Breast epithelium (tissue), 3 donors: ENCODE measurements at regions not wholly inside any gene's neighbourhood (a gene's known extent, or its start where the extent isn't known, plus 50 kb on each side); places are given as distances from the start of the nearest gene placed in this dataset.

ENCODE experiments used
- POLR2A ChIP-seq: fragments of 450-650 bp; IDR thresholded peaks from one replicate; pipeline ENCODE4 v1.6.1; 2016; ENCODE audit warnings: antibody characterized with exemption, mild to moderate bottlenecking, moderate library complexity
- POLR2AphosphoS5 ChIP-seq, 3 donors: sonication (generic); formaldehyde crosslinking; IDR thresholded peaks; one replicate each; pipeline ENCODE4 v1.6.1; 2017; ENCODE audit warnings: antibody characterized with exemption in 3 of 3
- TF ChIP-seq, protein P1 (sequence below), 3 donors: fragments of 450-650 bp; IDR thresholded peaks; one replicate each; pipeline ENCODE4 v1.5.1; 2016 to 2017; ENCODE audit warnings: antibody characterized with exemption in 3 of 3, mild to moderate bottlenecking in 3 of 3, moderate library complexity in 3 of 3

DNA sequence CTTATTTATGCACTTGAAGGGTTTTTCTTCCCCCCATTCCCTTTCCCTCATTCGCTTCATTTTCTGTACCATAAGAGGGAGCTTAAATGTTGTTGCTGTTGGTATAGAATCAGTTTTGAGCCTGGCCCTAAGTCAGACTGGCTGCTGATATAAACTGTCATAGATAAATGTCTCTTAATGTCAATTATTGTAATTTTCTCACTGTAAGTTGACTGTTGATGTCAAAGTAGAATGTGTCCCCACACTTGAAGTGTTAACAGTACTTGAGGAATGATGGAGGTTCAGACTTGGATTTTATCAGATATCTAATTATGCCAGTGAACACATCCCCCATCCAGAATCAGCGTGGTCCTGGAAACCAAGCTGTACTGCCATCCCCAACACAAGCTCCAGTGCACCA lies 87.8 kb downstream of the PRR15 start:
- TF ChIP-seq POLR2A, result no peak
- TF ChIP-seq, protein P1, sequence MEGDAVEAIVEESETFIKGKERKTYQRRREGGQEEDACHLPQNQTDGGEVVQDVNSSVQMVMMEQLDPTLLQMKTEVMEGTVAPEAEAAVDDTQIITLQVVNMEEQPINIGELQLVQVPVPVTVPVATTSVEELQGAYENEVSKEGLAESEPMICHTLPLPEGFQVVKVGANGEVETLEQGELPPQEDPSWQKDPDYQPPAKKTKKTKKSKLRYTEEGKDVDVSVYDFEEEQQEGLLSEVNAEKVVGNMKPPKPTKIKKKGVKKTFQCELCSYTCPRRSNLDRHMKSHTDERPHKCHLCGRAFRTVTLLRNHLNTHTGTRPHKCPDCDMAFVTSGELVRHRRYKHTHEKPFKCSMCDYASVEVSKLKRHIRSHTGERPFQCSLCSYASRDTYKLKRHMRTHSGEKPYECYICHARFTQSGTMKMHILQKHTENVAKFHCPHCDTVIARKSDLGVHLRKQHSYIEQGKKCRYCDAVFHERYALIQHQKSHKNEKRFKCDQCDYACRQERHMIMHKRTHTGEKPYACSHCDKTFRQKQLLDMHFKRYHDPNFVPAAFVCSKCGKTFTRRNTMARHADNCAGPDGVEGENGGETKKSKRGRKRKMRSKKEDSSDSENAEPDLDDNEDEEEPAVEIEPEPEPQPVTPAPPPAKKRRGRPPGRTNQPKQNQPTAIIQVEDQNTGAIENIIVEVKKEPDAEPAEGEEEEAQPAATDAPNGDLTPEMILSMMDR (IDR thresholded peaks at IDR 0.05), result no peak
- no peak for TF ChIP-seq POLR2AphosphoS5 (IDR thresholded peaks at IDR 0.05)
